ENCODE measurements at regions not wholly inside any gene's neighbourhood (a gene's known extent, or its start where the extent isn't known, plus 50 kb on each side); places are given as distances from the start of the nearest gene placed in this dataset.

DNA sequence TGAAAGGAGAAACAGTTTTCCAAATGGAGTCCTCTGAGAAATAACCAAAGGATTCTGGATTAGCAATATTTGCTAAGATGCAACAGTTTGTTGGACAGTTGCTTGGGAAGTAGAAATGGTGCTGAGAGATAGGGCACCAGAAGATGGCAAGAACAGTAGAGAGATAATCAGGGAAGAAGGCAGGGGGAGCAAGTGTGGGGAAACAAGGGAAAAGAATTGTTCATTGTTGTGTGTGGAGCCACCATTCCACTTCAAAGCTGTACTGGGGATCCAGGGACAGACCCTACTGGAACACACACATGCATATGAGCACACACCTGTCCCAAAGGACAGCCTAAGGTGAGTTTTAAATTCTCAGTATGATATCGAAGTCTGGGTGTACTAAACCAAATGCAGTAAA, 152.5 kb downstream of the ZNF608 start:
- no peaks in the 10 kb centered on the region for H3K36me3 ChIP-seq
- no peak for DNase-seq
- H3K4me3 ChIP-seq, result no peak overlapping the region
- WGBS, 2 donors, result 91 to 95% methylated on average over 1 of the region's 1 CpG
- TF ChIP-seq POLR2AphosphoS5 (IDR thresholded peaks at IDR 0.05) (no peak), POLR2A (IDR thresholded peaks at IDR 0.05) (no peak), EP300 (IDR thresholded peaks at IDR 0.05) (no peak)
- TF ChIP-seq, protein P1, sequence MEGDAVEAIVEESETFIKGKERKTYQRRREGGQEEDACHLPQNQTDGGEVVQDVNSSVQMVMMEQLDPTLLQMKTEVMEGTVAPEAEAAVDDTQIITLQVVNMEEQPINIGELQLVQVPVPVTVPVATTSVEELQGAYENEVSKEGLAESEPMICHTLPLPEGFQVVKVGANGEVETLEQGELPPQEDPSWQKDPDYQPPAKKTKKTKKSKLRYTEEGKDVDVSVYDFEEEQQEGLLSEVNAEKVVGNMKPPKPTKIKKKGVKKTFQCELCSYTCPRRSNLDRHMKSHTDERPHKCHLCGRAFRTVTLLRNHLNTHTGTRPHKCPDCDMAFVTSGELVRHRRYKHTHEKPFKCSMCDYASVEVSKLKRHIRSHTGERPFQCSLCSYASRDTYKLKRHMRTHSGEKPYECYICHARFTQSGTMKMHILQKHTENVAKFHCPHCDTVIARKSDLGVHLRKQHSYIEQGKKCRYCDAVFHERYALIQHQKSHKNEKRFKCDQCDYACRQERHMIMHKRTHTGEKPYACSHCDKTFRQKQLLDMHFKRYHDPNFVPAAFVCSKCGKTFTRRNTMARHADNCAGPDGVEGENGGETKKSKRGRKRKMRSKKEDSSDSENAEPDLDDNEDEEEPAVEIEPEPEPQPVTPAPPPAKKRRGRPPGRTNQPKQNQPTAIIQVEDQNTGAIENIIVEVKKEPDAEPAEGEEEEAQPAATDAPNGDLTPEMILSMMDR (IDR thresholded peaks at IDR 0.05), result no peak
- H3K27me3 ChIP-seq, result no peaks in the 10 kb centered on the region
- H3K27ac ChIP-seq, result no peak overlapping the region
- no peak for ATAC-seq (ENCODE audit: low FRiP score in 2 of 2)
- H3K4me1 ChIP-seq, result peaks cover 1 to 10% (median 6%) of the 10 kb centered on the region in 4 donors
- no peaks in the 10 kb centered on the region for H3K9me3 ChIP-seq

DNA sequence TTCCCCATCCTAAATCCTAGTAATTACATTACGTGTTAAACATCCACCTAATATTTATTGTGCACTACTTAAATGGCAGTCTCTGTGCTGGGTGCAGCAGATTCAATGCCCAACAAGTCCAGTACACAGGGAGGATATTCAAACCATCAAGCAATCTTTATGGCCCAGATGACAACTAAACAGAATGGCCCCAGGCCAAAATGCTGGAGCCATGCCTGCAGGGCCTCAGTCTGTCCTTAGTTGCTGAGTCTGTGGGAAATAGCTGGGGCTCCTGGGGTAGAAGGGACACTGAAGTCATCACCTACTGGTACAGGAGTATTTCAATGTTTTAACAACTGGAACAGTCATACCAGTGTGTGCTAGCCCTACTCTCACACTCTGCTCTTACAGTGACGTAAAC, 153.5 kb downstream of the ZNF608 start:
- H3K27me3 ChIP-seq, result no peaks in the 10 kb centered on the region
- ATAC-seq (ENCODE audit: low FRiP score in 2 of 2) (no peak), DNase-seq (no peak)
- no peak overlapping the region for H3K4me3 ChIP-seq
- H3K36me3 ChIP-seq, result no peaks in the 10 kb centered on the region
- H3K4me1 ChIP-seq, result peaks cover 0 to 8% (median 3%) of the 10 kb centered on the region in 4 donors
- no peak overlapping the region for H3K27ac ChIP-seq
- no peak for TF ChIP-seq POLR2AphosphoS5 (IDR thresholded peaks at IDR 0.05)
- TF ChIP-seq, protein P1 (IDR thresholded peaks at IDR 0.05), result no peak
- TF ChIP-seq EP300 (IDR thresholded peaks at IDR 0.05), result no peak
- no peak for TF ChIP-seq POLR2A (IDR thresholded peaks at IDR 0.05)
- WGBS, 2 donors, result 94 to 95% methylated on average over 2 of the region's 2 CpGs
- no peaks in the 10 kb centered on the region for H3K9me3 ChIP-seq

DNA sequence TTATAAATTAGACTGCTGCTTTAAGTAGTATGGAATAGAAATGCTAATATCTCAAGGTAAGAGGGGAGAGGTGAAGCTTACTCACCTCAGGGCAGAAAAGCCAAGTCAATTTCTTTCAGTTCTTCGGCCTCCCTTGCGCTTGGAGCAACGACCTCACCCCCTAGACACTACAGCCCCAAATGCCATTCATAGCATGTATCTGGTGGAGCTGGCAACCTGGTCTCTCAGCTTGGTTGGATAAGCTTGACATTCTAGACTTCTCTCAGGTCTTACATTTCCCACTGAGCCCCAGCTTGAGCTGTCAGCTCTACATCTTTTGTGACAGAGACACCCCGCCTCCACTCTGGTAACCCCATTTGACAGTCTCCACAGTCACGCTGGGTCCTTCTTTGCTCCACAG, 154.9 kb downstream of the ZNF608 start:
- H3K27ac ChIP-seq, result no peak overlapping the region
- H3K4me1 ChIP-seq, result peaks cover 0 to 6% (median under 1%) of the 10 kb centered on the region in 4 donors
- H3K36me3 ChIP-seq, result no peaks in the 10 kb centered on the region
- DNase-seq, result no peak
- TF ChIP-seq EP300 (IDR thresholded peaks at IDR 0.05), result no peak
- no peak for TF ChIP-seq POLR2AphosphoS5 (IDR thresholded peaks at IDR 0.05)
- TF ChIP-seq POLR2A (IDR thresholded peaks at IDR 0.05), result no peak
- TF ChIP-seq, protein P1 (IDR thresholded peaks at IDR 0.05), result no peak
- no peak for ATAC-seq (ENCODE audit: low FRiP score in 2 of 2)
- H3K9me3 ChIP-seq, result no peaks in the 10 kb centered on the region
- H3K4me3 ChIP-seq, result no peak overlapping the region
- WGBS, 2 donors, result 93 to 96% methylated on average over 5 of the region's 5 CpGs
- no peaks in the 10 kb centered on the region for H3K27me3 ChIP-seq

DNA sequence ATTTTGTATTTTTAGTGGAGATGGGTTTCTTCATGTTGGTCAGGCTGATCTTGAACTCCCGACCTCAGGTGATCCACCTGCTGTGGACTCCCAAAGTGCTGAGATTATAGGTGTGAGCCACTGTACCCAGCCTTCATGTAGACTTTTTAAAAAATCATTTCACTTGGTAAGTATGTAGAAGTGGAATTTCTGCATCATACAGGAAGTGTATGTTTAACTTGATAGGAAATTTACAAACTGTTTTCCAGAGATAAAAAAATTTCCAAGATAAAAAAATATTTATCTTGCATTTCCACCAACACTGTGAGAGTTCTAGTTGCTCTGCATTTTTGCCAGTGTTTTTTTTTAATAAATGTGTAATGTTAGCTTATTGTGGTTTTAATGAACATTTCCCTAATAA, 155.8 kb downstream of the ZNF608 start:
- Histone ChIP-seq H3K9me3 (no peaks in the 10 kb centered on the region), H3K27ac (no peak overlapping the region), H3K27me3 (no peaks in the 10 kb centered on the region), H3K4me3 (no peak overlapping the region), H3K4me1 (peaks cover 0 to 6% (median 0%) of the 10 kb centered on the region in 4 donors), H3K36me3 (no peaks in the 10 kb centered on the region)
- ATAC-seq (ENCODE audit: low FRiP score in 2 of 2) (no peak), DNase-seq (no peak)
- TF ChIP-seq POLR2A (IDR thresholded peaks at IDR 0.05), result no peak
- TF ChIP-seq POLR2AphosphoS5 (IDR thresholded peaks at IDR 0.05), result no peak
- TF ChIP-seq, protein P1 (IDR thresholded peaks at IDR 0.05), result no peak
- no peak for TF ChIP-seq EP300 (IDR thresholded peaks at IDR 0.05)
- 86 to 90% methylated on average over 1 of the region's 1 CpG for WGBS, 2 donors

DNA sequence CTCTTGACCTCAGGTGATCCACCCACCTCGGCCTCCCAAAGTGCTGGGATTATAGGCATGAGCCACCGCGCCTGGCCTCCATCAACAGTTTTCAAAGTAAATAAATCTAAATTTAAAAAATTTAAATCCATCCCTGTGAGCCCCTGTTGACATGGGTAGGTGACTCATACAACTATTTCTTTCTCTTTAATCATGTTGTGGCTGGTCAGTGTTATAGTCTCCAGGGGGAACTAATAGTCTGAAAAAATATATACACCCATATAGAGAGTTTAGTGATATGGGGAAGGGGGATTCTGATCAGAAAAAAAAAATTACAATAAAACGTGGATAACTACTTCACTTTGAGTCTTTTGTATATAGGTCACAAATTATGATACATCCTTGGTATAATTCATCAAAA, 159.2 kb downstream of the ZNF608 start:
- ATAC-seq (ENCODE audit: low FRiP score in 2 of 2) (no peak), DNase-seq (no peak)
- H3K27me3 ChIP-seq, result no peaks in the 10 kb centered on the region
- H3K36me3 ChIP-seq, result no peaks in the 10 kb centered on the region
- no peak overlapping the region for H3K4me3 ChIP-seq
- H3K9me3 ChIP-seq, result no peaks in the 10 kb centered on the region
- 88 to 96% methylated on average over 4 of the region's 4 CpGs for WGBS, 2 donors
- H3K27ac ChIP-seq, result no peak overlapping the region
- H3K4me1 ChIP-seq, result peaks cover 0 to 10% (median 3%) of the 10 kb centered on the region in 4 donors
- TF ChIP-seq, protein P1 (IDR thresholded peaks at IDR 0.05), result no peak
- TF ChIP-seq POLR2AphosphoS5 (IDR thresholded peaks at IDR 0.05) (no peak), EP300 (IDR thresholded peaks at IDR 0.05) (no peak), POLR2A (IDR thresholded peaks at IDR 0.05) (no peak)
